Prostate gland (tissue), 2 donors: ENCODE measurements at regions not wholly inside any gene's neighbourhood (a gene's known extent, or its start where the extent isn't known, plus 50 kb on each side); places are given as distances from the start of the nearest gene placed in this dataset.

Experiments used
- CTCF ChIP-seq, 4 experiments: fragments of 200-600 bp in 2 of 4; fragments of 450-650 bp in 2 of 4; sonication (generic) in 2 of 4; IDR thresholded peaks; 1 replicate in 3 of 4; 2 replicates in 1 of 4; pipeline ENCODE4 v1.5.1; 2016 to 2019; ENCODE audit warnings: antibody characterized with exemption in 4 of 4, mild to moderate bottlenecking in 2 of 4, moderate library complexity in 2 of 4
- POLR2A ChIP-seq: fragments of 450-650 bp; IDR thresholded peaks from one replicate; pipeline ENCODE4 v1.6.1; 2016; ENCODE audit warnings: antibody characterized with exemption, mild to moderate bottlenecking

DNA sequence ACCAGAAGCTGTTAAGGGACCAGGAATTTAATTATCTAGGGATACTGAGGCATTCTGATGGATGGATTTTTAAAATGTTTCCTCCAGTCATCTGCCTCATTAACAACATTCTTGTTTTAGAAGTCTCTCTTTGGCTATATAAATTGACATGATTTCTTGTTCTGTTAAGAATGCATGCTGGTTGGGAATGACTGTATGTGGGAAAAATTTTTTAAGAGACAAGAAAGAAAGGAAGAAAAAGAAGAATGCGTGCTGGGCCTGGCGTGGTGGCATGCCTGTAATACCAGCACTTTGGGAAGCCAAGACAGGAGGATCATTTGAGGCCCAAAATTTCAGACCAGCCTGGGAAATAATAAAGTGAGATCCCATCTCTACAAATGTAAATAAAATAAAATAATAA is 203.6 kb downstream of the GJA1 start:
- no peak for TF ChIP-seq POLR2A
- TF ChIP-seq CTCF (IDR thresholded peaks at IDR 0.05), result no peak
